GM23338 (cell line): ENCODE measurements at regions not wholly inside any gene's neighbourhood (a gene's known extent, or its start where the extent isn't known, plus 50 kb on each side); places are given as distances from the start of the nearest gene placed in this dataset.

Experiments used
- ETS1 ChIP-seq: IDR thresholded peaks from 2 replicates; pipeline ENCODE4 v1.6.1; 2016; ENCODE audit warnings: antibody characterized with exemption
- EZH2 ChIP-seq: fragments of 200-600 bp; sonication (generic); IDR thresholded peaks from one replicate; pipeline ENCODE4 v1.8.0; 2017; ENCODE audit warnings: antibody characterized with exemption, mild to moderate bottlenecking, low read depth; ENCODE audit not compliant: unreplicated experiment
- JUNB ChIP-seq: IDR thresholded peaks from one replicate; pipeline ENCODE4 v1.6.1; 2016; ENCODE audit warnings: antibody characterized with exemption; ENCODE audit not compliant: unreplicated experiment
- NANOG ChIP-seq: IDR thresholded peaks from 2 replicates; pipeline ENCODE4 v1.6.1; 2016; ENCODE audit warnings: antibody characterized with exemption, borderline replicate concordance
- POLR2AphosphoS5 ChIP-seq: IDR thresholded peaks from 2 replicates; pipeline ENCODE4 v1.6.1; 2016; ENCODE audit warnings: antibody characterized with exemption, low read depth
- STAT1 ChIP-seq: IDR thresholded peaks from one replicate; pipeline ENCODE4 v1.6.1; 2016; ENCODE audit warnings: antibody characterized with exemption; ENCODE audit not compliant: unreplicated experiment
- ZNF462 ChIP-seq: fragments of 250-450 bp; sonication (Bioruptor Pico); IDR thresholded peaks from 2 replicates; pipeline ENCODE4 v1.5.0; 2020; ENCODE audit warnings: mild to moderate bottlenecking, moderate library complexity
- TF ChIP-seq, protein P1 (sequence below), 2 experiments: fragments of 200-600 bp in 1 of 2; sonication (generic) in 1 of 2; conservative IDR thresholded peaks; 2 replicates each; pipeline versions ENCODE4 v1.5.1 to v1.6.1; 2016 to 2017; ENCODE audit warnings: antibody characterized with exemption in 2 of 2, low read depth in 2 of 2, mild to moderate bottlenecking in 2 of 2, moderate library complexity in 1 of 2
- TF ChIP-seq, protein P2 (sequence below): IDR thresholded peaks from one replicate; pipeline ENCODE4 v1.6.1; 2018; ENCODE audit warnings: antibody characterized with exemption; ENCODE audit not compliant: unreplicated experiment

DNA sequence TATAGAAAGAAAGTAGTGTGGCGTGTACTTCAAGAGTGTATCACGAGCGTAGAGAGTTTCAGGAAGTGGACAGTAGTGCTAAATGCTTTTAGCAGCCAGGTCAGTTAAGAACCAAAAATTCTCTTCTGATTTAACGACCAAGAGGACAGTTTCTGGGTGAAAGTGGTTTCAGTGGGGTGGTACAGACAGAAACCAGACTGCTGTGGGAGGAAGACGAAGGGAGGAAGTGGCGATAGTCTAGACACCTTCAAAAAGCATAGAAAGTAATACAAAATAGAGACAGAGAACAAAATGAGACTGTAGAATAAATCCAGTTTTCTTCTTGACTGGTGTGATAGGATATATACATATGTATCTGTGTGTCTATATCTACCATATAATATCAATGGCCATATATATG, 93.5 kb downstream of the MBL2 start:
- TF ChIP-seq, protein P1, sequence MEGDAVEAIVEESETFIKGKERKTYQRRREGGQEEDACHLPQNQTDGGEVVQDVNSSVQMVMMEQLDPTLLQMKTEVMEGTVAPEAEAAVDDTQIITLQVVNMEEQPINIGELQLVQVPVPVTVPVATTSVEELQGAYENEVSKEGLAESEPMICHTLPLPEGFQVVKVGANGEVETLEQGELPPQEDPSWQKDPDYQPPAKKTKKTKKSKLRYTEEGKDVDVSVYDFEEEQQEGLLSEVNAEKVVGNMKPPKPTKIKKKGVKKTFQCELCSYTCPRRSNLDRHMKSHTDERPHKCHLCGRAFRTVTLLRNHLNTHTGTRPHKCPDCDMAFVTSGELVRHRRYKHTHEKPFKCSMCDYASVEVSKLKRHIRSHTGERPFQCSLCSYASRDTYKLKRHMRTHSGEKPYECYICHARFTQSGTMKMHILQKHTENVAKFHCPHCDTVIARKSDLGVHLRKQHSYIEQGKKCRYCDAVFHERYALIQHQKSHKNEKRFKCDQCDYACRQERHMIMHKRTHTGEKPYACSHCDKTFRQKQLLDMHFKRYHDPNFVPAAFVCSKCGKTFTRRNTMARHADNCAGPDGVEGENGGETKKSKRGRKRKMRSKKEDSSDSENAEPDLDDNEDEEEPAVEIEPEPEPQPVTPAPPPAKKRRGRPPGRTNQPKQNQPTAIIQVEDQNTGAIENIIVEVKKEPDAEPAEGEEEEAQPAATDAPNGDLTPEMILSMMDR (conservative IDR thresholded peaks at IDR 0.05; ENCODE audit: low read depth in 2 of 2) = no peak
- TF ChIP-seq JUNB = no peak
- TF ChIP-seq, protein P2, sequence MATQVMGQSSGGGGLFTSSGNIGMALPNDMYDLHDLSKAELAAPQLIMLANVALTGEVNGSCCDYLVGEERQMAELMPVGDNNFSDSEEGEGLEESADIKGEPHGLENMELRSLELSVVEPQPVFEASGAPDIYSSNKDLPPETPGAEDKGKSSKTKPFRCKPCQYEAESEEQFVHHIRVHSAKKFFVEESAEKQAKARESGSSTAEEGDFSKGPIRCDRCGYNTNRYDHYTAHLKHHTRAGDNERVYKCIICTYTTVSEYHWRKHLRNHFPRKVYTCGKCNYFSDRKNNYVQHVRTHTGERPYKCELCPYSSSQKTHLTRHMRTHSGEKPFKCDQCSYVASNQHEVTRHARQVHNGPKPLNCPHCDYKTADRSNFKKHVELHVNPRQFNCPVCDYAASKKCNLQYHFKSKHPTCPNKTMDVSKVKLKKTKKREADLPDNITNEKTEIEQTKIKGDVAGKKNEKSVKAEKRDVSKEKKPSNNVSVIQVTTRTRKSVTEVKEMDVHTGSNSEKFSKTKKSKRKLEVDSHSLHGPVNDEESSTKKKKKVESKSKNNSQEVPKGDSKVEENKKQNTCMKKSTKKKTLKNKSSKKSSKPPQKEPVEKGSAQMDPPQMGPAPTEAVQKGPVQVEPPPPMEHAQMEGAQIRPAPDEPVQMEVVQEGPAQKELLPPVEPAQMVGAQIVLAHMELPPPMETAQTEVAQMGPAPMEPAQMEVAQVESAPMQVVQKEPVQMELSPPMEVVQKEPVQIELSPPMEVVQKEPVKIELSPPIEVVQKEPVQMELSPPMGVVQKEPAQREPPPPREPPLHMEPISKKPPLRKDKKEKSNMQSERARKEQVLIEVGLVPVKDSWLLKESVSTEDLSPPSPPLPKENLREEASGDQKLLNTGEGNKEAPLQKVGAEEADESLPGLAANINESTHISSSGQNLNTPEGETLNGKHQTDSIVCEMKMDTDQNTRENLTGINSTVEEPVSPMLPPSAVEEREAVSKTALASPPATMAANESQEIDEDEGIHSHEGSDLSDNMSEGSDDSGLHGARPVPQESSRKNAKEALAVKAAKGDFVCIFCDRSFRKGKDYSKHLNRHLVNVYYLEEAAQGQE = no peak
- TF ChIP-seq POLR2AphosphoS5 = no peak
- TF ChIP-seq ETS1 = no peak
- TF ChIP-seq NANOG = no peak
- TF ChIP-seq STAT1 = no peak
- no peak for TF ChIP-seq EZH2
- TF ChIP-seq ZNF462 (CRISPR knock-in tag) = no peak
